ENCODE measurements at regions not wholly inside any gene's neighbourhood (a gene's known extent, or its start where the extent isn't known, plus 50 kb on each side); places are given as distances from the start of the nearest gene placed in this dataset.

DNA sequence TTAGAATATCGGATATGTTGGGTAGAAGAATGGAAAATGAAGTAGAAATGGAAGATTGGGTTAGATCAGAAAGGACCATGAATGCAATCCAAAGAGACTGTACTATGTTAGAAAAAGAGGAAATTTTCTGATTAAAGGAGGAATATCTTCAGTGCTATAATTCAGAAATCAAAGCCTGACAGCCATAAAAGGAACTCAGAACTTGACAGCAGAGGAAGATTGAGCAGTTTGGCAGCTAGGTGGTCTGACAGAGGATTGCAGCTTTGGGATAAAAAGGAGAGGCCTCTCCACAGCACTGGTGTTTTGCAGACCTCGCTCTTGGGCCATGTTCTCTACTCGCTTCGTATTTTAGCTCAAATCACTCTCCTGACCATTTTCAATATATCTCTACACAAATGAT lies 354.8 kb upstream of the SOX5 start (continued):
- TF ChIP-seq, protein P1, sequence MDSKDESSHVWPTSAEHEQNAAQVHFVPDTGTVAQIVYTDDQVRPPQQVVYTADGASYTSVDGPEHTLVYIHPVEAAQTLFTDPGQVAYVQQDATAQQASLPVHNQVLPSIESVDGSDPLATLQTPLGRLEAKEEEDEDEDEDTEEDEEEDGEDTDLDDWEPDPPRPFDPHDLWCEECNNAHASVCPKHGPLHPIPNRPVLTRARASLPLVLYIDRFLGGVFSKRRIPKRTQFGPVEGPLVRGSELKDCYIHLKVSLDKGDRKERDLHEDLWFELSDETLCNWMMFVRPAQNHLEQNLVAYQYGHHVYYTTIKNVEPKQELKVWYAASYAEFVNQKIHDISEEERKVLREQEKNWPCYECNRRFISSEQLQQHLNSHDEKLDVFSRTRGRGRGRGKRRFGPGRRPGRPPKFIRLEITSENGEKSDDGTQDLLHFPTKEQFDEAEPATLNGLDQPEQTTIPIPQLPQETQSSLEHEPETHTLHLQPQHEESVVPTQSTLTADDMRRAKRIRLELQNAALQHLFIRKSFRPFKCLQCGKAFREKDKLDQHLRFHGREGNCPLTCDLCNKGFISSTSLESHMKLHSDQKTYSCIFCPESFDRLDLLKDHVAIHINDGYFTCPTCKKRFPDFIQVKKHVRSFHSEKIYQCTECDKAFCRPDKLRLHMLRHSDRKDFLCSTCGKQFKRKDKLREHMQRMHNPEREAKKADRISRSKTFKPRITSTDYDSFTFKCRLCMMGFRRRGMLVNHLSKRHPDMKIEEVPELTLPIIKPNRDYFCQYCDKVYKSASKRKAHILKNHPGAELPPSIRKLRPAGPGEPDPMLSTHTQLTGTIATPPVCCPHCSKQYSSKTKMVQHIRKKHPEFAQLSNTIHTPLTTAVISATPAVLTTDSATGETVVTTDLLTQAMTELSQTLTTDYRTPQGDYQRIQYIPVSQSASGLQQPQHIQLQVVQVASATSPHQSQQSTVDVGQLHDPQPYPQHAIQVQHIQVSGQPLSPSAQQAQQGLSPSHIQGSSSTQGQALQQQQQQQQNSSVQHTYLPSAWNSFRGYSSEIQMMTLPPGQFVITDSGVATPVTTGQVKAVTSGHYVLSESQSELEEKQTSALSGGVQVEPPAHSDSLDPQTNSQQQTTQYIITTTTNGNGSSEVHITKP (IDR thresholded peaks at IDR 0.05; ENCODE audit: partially characterized antibody) = no peak
- no peak for TF ChIP-seq ZFX (CRISPR knock-in tag; IDR thresholded peaks at IDR 0.05)

DNA sequence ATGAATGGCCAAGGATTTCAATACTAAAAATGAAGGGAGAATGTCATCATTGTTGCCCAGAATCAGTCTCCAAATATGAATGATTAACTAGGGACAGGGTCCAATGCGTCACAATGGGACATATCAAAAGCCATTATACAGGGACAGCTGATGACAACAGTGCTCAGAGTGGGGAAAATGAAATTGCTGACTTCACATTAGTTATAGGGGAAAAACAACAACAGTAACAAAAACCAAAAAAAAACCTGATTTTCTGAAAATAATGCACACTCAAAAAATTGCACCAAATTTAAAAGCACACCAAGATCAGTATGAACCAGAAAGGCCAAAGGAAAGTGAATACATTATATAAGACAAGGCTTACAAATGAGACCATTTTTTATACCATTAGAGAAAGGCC lies 353.2 kb upstream of the SOX5 start:
- no peaks in the 10 kb centered on the region for H3K36me3 ChIP-seq (ENCODE audit: control insufficient read depth, insufficient read depth, low read length)
- peaks cover under 1 to 8% of the 10 kb centered on the region in 2 experiments; a peak in 3 of 5 replicates for H3K27me3 ChIP-seq (ENCODE audit: control insufficient read depth in 2 of 2, insufficient read depth in 2 of 2, low read length in 2 of 2)
- H4K20me1 ChIP-seq (replicated peaks; ENCODE audit: control insufficient read depth, insufficient read depth, low read length) = no peaks in the 10 kb centered on the region
- no peaks in the 10 kb centered on the region for H3K79me2 ChIP-seq (ENCODE audit: control insufficient read depth, insufficient read depth, low read length)
- 0% methylated on average over 1 of the region's 1 CpG for WGBS (ENCODE audit: insufficient coverage, low coverage, missing lambda C conversion rate)
- no peak overlapping the region for H3K4me3 ChIP-seq
- H3K27ac ChIP-seq (ENCODE audit: extremely low read depth, low read depth, low read length) = no peak overlapping the region
- no peak overlapping the region for H2AFZ ChIP-seq (ENCODE audit: low read depth, low read length)
- H3K9me3 ChIP-seq (replicated peaks; ENCODE audit: control insufficient read depth, insufficient read depth, low read depth, low read length) = no peaks in the 10 kb centered on the region
- ChIA-PET CTCF (ENCODE audit: low intra/inter-chr PET ratio) (no interaction called here), POLR2A (no interaction called here)
- intact Hi-C loops (cut with micrococcal nuclease) (no loop called here), in situ Hi-C loops (cut with MboI) (no loop called here)
- ATAC-seq (no peak), FAIRE-seq (no peak), DNase-seq (ENCODE audit: extremely low read depth in 1 of 4, low spot score in 3 of 4) (no peak)
- no TSS peak for BruUV-seq (replicated peaks)
- H3K4me1 ChIP-seq (replicated peaks in 1 of 2; ENCODE audit: control insufficient read depth in 2 of 2, insufficient read depth in 2 of 2, low read length in 2 of 2) = no peaks in the 10 kb centered on the region
- H3K9ac ChIP-seq (ENCODE audit: insufficient read depth in 1 of 2, low read depth in 2 of 2, low read length in 2 of 2) = no peak overlapping the region
- TF ChIP-seq ZNF316 (IDR thresholded peaks at IDR 0.05) (peak; percentile 62), C11orf30 (IDR thresholded peaks at IDR 0.05; ENCODE audit: low read depth) (peak; percentile 29; the same call in 1 of the 2 replicates), RCOR1 (IDR thresholded peaks at IDR 0.05; ENCODE audit: borderline replicate concordance in 1 of 2, low read depth in 2 of 2, low read length in 2 of 2) (no peak)
- no peaks in the 10 kb centered on the region for H3K9me1 ChIP-seq (ENCODE audit: control insufficient read depth, insufficient read depth, low read length)
- no peak overlapping the region for H3K4me2 ChIP-seq (ENCODE audit: insufficient read depth, low read length)
